GM18507 (cell line): ENCODE measurements at regions not wholly inside any gene's neighbourhood (a gene's known extent, or its start where the extent isn't known, plus 50 kb on each side); places are given as distances from the start of the nearest gene placed in this dataset.

Experiments used
- DNase-seq: peaks from one replicate; pipeline ENCODE4 v3.0.0; 2011; ENCODE audit warnings: low read depth; ENCODE audit not compliant: insufficient read length; ENCODE audit errors: extremely low spot score
- FAIRE-seq: peaks from 2 replicates; lab custom pipeline; 2011; peaks lifted over from hg19 to GRCh38; lab: Jason Lieb, UNC

DNA sequence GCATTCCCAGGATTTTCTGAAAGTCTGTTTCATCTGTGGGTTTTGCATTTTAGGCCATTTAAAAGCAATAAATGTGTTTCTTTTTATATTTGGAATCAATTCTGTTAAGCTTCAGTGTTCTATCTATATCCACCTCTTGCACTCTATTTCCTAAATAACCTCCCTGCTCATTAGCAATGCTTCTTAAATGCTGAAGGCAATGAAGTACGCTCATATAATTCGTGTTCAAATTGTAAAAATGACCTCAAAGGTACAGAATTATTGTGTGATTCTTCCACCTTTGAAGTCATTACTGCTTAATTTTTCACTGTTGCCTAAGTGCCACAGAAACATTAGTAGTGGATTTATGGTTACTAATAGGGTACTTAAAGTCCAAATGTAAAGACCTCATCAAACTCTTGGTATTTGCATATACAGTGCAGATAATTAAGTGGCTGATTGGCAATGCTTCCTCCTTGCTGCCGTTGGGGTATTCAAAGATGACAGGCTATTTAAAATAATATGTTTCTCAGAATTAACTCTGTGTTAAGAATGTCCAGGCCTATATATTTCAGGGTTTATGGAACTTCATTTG lies 730.8 kb downstream of the TECRL start:
- no peak for FAIRE-seq

GRCh38 chr4:63670735-63671134 lies 738.5 kb downstream of the TECRL start:
- DNase-seq (no peak), FAIRE-seq (no peak)

More for the DNA sequence above, 730.8 kb downstream of the TECRL start:
- DNase-seq, result no peak

GRCh38 chr4:63663870-63664269 lies 745.4 kb downstream of the TECRL start:
- DNase-seq (no peak), FAIRE-seq (no peak)

DNA sequence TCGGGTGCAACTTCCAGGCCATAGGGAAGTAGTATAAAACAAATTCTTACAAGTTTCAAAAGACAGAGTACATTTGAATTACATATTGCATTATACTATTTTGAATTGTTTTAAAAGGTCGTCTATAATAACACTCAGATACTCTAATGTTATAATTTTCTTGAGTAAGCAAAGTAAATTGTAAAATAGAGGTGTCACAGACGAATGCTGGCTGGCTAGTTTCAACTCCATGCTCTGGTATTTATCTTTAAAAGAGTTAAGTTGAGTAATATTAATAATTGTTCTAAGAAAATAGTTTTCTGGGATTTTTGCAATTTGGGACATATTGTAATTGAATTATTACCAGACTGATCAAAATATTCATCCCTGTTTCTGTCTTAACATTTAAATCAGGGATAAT lies 764.9 kb downstream of the TECRL start:
- FAIRE-seq (no peak), DNase-seq (no peak)

GRCh38 chr4:63637270-63637669 lies 772.0 kb downstream of the TECRL start:
- DNase-seq (no peak), FAIRE-seq (no peak)

DNA sequence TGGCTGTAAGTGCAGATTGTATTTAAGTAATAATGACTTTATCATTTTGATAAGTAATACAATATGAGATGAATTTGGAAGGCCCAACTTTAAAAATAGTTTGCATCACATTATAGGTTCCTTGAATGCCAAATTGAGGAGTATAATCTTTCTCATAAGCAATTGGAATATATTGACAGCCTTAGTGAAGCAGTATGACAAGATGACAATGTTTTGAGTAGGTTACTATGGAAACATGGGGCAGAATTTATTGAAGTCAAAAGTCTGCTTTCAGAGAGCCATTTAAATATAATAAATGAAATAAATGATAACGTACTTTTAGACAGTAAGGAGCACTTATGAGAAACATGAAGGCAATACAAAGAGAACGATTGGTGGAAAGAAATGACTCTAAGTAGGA lies 776.4 kb downstream of the TECRL start:
- DNase-seq, result no peak

DNA sequence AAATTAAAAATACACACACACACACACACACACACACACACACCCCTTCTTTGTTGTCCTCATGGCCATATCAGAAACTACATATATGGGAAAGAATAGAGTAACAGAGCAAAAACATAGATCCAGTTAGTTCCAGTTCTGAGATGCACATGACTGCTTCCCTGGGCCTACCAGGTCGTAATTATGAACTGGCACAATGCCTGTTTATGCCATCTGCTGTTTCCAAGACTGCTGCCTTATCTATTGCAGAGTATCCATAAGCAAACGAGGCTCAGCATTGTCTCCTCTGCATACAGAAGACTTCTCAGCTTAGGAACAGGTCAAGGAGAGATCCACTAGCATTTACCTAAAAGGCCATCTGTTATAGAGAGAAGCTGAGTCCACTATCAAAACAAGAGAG lies 789.0 kb downstream of the TECRL start:
- no peak for FAIRE-seq
- no peak for DNase-seq

More for the DNA sequence above, 776.4 kb downstream of the TECRL start:
- FAIRE-seq, result no peak

- DNase-seq, result no peak
- no peak for FAIRE-seq
Observed at GRCh38 chr4:63619771-63620170, 789.5 kb downstream of the TECRL start.

- FAIRE-seq, result no peak
- DNase-seq, result no peak
Observed at GRCh38 chr4:63618883-63619718, 790.1 kb downstream of the TECRL start.

- no peak for FAIRE-seq
Observed at GRCh38 chr4:63607169-63607872, 801.9 kb downstream of the TECRL start.

GRCh38 chr4:63589796-63590195 lies 819.5 kb downstream of the TECRL start:
- FAIRE-seq (no peak), DNase-seq (no peak)

More at GRCh38 chr4:63607169-63607872, 801.9 kb downstream of the TECRL start:
- DNase-seq, result no peak

DNA sequence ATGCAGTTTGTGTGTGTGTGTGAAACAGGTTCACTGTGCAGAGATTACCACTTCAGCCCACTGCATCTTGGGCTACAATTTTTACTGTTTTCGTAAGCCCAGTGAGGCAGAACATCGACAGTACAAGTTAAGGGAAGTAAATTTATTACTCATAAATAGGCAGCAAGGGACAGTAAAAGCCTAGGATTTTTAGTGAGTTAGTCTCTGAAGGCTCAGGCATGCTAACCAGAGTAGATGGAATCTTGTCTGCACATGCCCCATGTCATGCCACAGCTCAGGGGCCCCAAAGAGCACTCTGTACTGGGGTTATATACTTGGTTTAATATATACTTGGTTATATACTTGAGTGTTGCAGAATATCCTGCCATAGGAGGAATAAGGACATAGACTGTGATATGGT lies 825.7 kb downstream of the TECRL start:
- no peak for FAIRE-seq
- DNase-seq, result no peak

DNA sequence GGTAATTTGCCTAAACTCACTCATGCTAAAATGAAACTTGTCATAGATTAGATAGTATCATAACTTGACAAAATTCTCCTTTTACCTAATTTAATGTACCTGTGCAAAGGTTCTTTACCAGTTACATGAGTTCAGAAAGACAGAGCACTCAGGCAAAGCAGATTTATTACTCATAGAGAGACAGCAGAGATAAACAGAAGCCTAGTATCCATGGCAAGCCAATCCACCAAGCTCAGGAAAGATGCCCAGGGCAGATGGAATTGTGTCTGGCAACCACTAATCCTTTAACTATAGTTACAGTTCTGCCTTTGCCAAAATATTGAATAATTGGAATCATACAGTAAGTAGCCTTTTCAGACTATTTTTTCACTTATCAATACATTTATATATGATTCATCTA lies 826.2 kb downstream of the TECRL start:
- DNase-seq, result no peak
- no peak for FAIRE-seq

DNA sequence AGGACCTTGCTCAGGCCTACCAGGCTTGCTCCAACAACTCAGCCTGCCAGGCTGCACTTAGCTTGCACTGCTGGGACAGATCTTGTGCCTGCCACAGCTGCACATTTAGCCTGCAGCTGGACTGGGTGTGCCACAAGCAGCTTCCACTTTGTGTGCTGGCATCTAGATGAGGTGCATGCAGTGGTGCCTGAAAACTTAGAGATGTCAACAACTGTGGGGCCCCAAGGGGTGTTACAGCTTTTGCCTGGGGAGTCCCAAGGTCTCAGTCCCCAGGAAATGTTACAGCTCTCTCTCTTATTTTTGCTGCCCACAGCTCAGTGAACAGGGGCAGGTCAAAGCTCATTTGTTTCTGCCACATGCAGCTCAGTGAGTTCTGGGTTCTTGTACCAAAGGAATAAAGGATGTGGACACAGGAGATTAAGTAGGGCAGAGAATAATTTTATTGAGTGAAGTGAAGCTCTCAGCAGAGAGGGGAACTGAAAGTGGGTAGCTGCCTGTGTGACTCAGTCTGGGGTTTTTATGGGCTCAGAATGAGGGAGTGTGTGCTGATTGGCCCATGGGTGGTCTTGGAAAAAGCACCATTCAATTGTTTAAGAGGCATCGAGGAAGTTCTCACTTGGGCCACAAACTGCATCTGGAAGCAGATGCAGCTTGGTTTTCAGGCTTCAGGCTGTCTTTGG lies 828.3 kb downstream of the TECRL start:
- DNase-seq (no peak), FAIRE-seq (no peak)

GRCh38 chr4:63578383-63578782 lies 830.9 kb downstream of the TECRL start:
- FAIRE-seq (no peak), DNase-seq (no peak)

GRCh38 chr4:63566658-63567057 lies 842.6 kb downstream of the TECRL start:
- FAIRE-seq, result no peak
- no peak for DNase-seq

DNA sequence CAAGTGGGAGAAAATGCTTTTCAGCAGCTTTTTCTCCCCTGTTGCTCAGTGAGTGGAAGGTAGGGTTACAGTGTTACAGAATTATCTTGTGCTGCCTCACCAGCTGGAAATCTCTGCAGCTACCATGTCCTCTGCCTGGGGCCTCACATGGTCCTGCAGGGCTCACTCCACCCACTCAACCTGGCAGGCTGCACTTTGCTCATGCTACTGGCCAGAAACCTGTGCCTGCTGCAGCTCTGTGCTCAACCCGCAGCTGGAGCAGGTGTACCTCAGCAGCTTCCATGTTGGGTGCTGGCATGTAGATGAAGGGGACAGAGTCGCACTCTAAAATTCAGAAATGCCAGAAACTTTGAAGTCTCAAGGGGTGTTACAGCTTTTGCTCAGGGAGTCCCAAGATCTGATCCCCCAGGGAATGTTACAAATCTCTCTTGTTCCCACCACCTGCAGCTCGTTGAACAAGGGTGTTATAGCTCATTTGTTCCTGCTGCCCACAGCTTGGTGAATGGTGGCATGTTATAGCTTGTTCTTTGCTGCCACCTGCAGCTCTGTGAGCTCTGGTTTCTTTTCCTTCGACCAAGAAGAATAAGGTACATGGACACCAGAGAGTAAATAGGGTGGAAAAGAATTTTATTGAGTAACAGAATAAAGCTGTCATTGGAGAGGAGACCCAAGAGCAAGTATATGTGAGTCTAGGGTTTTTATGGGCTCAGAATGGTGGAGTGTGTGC lies 845.8 kb downstream of the TECRL start:
- DNase-seq (no peak), FAIRE-seq (no peak)

GRCh38 chr4:63558709-63559108 lies 850.5 kb downstream of the TECRL start:
- DNase-seq, result no peak
- FAIRE-seq, result no peak

DNA sequence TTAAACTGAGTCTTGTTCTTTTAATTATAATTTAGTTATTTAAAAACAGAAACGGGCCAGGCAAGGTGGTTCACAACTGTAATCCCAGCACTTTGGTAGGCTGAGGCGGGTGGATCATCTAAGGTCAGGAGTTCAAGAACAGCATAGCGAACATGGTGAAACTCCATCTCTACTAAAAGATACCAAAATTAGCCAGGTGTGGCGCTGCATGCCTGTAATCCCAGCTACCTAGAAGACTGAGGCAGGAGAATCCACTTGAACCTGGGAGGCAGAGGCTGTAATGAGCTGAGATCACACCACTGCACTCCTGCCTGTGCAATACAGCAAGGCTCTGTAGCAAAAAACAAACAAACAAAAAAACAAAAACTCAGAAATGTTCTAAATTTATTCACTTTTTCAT lies 852.9 kb downstream of the TECRL start:
- FAIRE-seq, result no peak
- DNase-seq, result no peak
